ENCODE measurements at regions not wholly inside any gene's neighbourhood (a gene's known extent, or its start where the extent isn't known, plus 50 kb on each side); places are given as distances from the start of the nearest gene placed in this dataset.

GRCh38 chr14:26905229-26905628, 307.4 kb upstream of the NOVA1 start:
- no peaks in the 10 kb centered on the region for H3K27me3 ChIP-seq (ENCODE audit: low read depth)
- no peak for TF ChIP-seq CTCF (IDR thresholded peaks at IDR 0.05)
- no peak for ATAC-seq
- H3K4me3 ChIP-seq, result no peak overlapping the region
- H3K9me3 ChIP-seq, result peaks cover 8% of the 10 kb centered on the region
- no peak overlapping the region for H3K27ac ChIP-seq
- intact Hi-C loops (cut with DNase I), result no loop called here
- no peaks in the 10 kb centered on the region for H3K36me3 ChIP-seq
- no peaks in the 10 kb centered on the region for H3K4me1 ChIP-seq
- no peak for DNase-seq

GRCh38 chr14:26913786-26914185, 316.0 kb upstream of the NOVA1 start:
- no peak overlapping the region for H3K27ac ChIP-seq
- no peak overlapping the region for H3K4me3 ChIP-seq
- no peaks in the 10 kb centered on the region for H3K36me3 ChIP-seq
- no peaks in the 10 kb centered on the region for H3K4me1 ChIP-seq
- H3K27me3 ChIP-seq (ENCODE audit: low read depth), result no peaks in the 10 kb centered on the region
- ATAC-seq (no peak), DNase-seq (no peak)
- no peaks in the 10 kb centered on the region for H3K9me3 ChIP-seq
- intact Hi-C loops (cut with DNase I), result no loop called here
- TF ChIP-seq CTCF (IDR thresholded peaks at IDR 0.05), result no peak

GRCh38 chr14:26917086-26917485, 319.3 kb upstream of the NOVA1 start:
- Histone ChIP-seq H3K4me3 (no peak overlapping the region), H3K9me3 (no peaks in the 10 kb centered on the region), H3K4me1 (no peaks in the 10 kb centered on the region), H3K36me3 (no peaks in the 10 kb centered on the region), H3K27ac (no peak overlapping the region), H3K27me3 (ENCODE audit: low read depth) (no peaks in the 10 kb centered on the region)
- intact Hi-C loops (cut with DNase I), result no loop called here
- TF ChIP-seq CTCF (IDR thresholded peaks at IDR 0.05), result peak; percentile 40
- peak in 1 of 2 donors; percentile 52 for ATAC-seq
- DNase-seq, result no peak

GRCh38 chr14:26925876-26926584, 328.2 kb upstream of the NOVA1 start:
- DNase-seq (peak; percentile 56), ATAC-seq (peak; percentile 79 to 90)
- Histone ChIP-seq H3K27me3 (ENCODE audit: low read depth) (no peaks in the 10 kb centered on the region), H3K4me1 (no peaks in the 10 kb centered on the region), H3K4me3 (no peak overlapping the region), H3K27ac (no peak overlapping the region), H3K36me3 (no peaks in the 10 kb centered on the region), H3K9me3 (no peaks in the 10 kb centered on the region)
- no peak for TF ChIP-seq CTCF (IDR thresholded peaks at IDR 0.05)
- intact Hi-C loops (cut with DNase I), result no loop called here

GRCh38 chr14:26926585-26926984, 328.8 kb upstream of the NOVA1 start:
- TF ChIP-seq CTCF (IDR thresholded peaks at IDR 0.05), result no peak
- no peaks in the 10 kb centered on the region for H3K4me1 ChIP-seq
- no peaks in the 10 kb centered on the region for H3K9me3 ChIP-seq
- no peak overlapping the region for H3K27ac ChIP-seq
- no peaks in the 10 kb centered on the region for H3K36me3 ChIP-seq
- intact Hi-C loops (cut with DNase I), result no loop called here
- DNase-seq, result no peak
- ATAC-seq, result no peak
- H3K27me3 ChIP-seq (ENCODE audit: low read depth), result no peaks in the 10 kb centered on the region
- no peak overlapping the region for H3K4me3 ChIP-seq
